Endothelial cell of hepatic sinusoid (primary cell): ENCODE measurements at regions not wholly inside any gene's neighbourhood (a gene's known extent, or its start where the extent isn't known, plus 50 kb on each side); places are given as distances from the start of the nearest gene placed in this dataset.
"Not testable (repeated sequence)": the region's sequence is repeated elsewhere in the genome, so short reads cannot be mapped to it uniquely, and the experiment has no call there.

Source experiments
- in situ Hi-C: cut with HindIII; loops from 2 replicates; pipeline ENCODE4 v1.10.0; 2017; ENCODE audit warnings: low sequenced_read_pairs

DNA sequence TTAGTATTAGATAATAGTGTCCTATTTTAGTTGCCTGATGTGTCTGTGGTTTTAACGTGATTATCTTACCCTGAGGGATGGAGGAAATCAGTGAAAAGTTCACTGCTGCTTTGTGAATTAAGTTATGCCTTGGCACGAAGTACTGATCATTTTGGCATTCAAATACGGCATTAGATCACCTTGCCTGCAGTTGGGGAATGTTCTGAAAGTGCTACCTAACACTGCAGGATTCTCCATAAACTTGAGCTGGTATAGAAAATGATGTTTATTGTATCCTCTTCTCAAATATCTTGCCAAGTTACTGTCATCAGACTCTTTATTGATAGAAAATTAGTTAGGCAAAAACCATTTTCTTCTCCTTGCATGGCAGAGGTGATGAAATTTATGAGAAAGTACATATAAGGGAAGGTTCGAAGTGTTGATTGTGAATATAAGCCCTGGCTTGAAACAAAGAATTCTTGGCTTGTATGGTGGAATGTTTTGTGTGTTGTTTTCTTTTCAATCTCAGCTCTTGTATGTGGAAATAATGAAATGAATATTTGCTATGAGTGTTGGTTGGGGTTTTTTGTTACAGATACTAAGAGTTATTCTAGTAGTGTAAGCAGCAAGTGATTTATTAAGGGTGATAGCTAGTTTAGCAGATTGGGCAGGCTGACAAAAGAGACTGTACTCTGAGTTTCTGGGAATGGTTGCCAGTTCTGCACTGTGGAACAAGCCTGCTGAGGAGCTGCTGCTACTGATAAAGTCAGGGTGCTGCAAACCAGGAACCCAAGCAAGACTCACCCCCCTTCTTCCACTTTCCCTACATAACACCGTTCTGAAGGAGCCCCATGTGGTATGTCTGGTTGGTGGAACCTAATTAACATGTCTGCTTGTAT lies 448.3 kb downstream of the PCNX1 start:
- in situ Hi-C loops: no loop called here

DNA sequence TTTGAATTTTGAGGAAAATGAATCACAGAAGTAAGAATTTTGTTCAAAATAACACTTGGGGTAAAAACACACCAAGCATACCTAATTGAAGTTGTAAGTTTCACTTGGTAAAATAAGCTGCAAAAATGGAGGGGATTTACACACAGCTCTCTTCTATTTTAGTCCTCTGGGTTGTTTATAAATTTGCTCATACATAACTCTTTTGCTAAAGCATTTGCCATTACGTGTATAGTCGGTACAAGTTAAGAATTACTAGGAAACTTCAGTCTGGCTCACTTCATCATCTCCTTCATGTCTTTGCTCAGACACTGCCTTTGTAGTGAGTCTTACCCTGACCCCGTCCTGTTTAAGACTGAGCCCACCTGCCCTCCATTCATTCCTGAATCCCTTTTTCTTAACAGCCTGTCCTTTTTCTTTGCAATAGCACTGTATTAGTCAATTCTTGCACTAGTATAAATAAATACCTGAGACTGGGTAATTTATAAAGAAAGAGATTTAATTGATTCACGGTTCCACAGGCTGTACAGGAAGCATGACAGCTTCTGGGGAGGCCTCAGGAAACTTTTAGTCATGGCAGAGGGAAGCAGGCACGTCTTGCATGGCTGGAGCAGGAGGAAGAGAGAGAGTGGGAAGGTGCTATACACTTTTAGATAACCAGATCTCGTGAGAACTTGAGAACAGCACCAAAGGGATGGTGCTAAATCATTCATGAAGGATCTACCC lies 451.1 kb downstream of the PCNX1 start:
- in situ Hi-C loops: no loop called here

DNA sequence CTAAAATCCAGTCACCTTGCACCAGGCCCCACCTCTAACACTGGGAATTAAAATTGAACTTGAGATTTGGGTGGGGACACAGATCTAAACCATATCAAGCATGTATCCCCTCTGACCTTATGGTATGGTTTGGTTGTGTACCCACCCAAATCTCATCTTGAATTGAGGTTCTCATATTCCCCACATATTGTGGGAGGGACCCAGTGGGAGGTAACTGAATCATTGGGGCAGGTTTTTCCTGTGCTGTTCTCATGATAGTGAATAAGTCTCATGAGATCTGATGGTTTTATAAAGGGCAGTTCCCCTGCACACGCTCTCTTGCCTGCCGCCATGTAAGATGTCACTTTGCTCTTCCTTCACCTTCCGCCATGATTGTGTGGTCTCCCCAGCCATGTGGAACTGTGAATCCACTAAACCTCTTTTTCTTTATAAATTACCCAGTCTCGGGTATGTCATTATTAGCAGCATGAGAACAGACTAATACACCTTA lies 451.7 kb downstream of the PCNX1 start:
- in situ Hi-C loops: not testable (repeated sequence)

DNA sequence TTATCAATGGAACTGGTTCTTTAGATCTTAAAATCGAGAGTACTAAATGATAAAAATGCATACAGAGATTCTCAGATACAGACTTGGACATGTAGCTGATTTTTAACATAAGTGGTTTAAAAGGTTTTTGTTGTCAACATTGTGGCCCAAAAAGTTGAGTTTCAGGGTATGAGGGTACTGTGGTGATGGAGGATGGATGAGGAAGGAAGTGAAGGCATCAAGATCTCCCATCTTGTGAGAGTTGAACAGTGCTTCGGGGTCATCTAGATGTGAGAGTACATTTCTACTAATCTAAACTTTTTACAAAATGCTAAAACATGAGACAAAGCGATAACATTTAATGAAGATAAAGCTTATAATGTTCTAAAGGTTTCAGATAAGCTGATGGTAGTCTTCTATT lies 452.6 kb downstream of the PCNX1 start:
- in situ Hi-C loops: no loop called here

DNA sequence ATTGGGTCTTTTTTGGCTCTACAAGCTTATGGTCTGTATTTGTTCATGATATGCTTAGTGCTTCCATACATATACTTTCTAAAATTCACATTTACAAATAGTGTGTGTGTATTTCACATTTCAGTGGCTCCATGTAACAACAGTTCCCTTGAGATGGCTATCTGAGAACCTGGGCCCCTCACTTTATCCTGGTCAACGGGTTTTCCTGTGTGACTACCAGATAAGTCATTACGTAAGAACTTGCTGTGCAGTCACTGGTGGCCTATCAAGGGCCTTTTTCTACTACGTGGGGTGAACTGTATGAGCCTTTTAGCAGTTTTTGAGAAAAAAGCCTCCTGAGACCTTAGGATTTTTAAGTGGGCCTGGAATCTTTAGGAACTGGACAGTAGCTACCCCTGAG lies 454.1 kb downstream of the PCNX1 start:
- in situ Hi-C loops: no loop called here

DNA sequence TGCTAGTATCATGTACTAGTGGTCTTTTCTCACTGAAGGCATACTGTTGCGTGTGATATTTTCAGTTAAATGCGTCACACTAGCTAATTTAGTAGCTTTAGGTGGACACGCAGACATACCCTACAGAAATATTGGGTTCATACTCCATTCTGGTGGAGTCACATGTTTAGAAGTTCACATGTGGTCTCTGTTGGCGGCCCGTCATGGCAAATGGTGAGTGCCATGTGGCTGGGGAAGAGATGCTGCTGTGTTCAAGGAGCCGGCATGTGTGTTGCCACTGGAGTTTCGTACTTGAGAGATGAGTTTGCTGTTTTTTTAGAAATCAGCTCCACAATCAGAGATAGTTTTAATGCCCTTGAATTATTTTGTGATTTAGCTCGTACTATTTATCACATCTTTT lies 454.6 kb downstream of the PCNX1 start:
- in situ Hi-C loops: no loop called here

DNA sequence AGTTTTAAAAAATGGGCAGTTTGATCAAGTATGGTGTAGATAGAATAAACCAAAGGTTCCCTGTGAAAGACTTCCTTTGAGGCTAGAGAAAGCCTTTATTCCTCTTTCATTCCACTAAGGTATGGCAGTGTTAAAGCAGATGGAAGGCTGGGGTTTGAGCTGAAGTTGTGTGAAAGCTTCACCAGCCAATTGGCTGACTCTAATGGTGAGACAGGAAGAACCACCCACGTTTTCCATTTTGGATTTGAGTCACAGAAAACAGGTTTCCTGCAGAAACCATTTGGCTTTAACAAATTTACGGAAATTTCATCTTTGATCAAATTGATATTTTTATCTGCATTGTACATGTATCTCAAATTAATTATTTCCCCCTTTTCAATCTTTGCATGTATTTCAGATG lies 455.0 kb downstream of the PCNX1 start:
- in situ Hi-C loops: no loop called here

DNA sequence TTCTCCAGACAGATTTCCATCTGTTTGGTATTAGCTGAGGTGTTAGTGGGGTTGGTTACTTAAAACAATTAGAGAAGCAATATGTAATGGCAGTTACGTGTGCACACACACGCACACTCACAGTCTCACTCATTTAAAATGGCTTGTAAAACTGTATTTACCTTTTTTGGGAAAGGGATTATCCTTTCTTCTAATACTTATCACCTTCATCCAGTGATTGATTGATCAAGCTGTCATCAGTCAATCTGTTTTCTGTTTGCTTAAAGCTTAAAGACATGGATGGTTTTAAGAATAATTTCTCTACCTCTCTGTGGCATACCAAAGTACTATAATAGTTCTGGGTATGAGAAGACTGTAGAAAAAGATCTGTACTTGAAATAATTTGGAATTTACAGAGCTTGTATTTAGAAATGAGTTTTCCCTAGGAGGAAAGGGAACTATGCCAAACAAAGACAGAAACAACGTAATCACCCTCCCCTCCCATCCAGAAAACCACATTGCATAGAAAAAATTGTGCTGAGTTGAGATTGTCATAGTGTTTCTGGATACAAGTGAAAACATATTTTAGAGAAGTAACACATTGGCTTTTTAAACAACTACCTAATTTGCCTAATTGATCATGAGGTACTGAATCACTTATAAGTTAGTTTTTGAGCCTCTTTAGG lies 455.8 kb downstream of the PCNX1 start:
- in situ Hi-C loops: no loop called here

DNA sequence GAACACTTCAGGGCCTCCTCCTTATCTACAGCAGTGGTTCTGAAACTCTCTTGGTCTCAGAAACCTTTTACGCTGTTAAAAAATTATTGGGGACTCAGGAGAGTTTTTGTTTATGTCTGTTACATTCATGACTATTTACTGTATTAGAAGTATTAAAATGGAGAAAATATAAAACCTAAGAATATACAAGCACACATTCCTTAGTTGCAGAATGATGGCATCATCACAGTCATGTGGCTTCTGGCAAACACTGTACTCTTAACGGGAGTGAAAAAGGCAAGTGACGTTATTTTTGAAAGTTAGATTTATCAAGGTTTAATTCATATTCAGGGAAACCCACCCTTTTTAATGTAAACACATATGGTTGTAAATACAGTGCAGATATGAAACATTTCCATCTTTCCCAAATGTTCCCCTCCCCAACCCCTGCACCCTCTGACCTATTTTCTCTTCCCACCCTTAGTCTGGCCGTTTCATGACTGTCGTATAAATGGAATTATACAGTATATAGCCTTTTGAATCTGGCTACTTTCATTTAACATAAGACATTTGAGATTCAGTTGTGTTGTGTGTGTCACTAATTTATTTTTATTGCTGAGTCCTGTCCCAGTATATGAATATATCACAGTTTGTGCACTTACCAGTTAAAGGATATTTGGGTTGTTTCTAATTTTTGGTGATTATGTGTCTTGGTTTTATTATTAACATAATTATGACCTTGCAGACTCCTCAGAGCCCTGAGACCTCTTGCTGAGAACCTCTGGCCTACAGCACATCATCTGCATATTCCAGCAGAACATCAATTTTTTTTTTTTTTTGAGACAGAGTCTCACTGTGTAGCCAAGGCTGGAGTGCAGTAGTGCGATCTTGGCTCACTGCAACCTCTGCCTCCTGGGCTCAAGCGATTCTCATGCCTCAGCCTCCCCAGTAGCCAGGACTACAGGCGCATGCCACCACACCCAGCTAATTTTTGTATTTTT lies 457.0 kb downstream of the PCNX1 start:
- in situ Hi-C loops: no loop called here

DNA sequence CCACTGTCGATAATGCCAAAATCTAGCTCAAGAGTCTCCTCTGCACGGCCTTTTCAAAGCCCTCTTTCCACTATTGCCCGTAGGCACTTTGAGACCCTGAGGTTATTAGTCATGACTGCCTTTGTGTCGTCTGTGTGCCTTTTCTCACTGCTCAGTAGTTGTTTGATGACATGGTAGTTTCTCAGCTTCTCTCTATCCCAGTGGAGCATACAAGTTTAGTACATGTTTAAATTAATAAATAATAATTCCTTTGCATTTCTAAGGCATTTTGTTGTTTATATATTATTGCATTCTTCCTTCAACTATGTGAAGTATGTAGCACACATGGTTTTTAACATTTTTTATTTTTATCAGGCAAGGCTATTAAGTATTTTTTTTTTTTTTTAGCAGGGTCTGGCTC lies 458.1 kb downstream of the PCNX1 start:
- in situ Hi-C loops: no loop called here

DNA sequence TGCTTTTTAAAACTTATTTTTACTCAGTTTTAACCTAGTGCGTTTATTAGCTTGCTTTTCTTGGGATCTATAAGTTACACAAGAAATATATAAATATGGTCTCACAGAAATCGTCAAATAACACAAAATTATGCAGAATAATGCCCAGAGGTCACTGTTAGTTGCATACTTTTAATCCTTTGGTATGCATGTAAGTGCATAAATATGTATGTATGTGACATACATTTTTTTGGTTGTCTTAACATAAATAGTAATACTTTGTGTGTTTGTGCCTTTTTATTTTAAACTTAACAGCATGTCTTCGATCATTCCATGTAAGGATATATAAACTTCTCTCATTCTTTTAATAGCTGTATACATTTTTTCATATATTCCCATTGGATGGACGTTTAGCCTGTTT lies 459.6 kb downstream of the PCNX1 start:
- in situ Hi-C loops: no loop called here

DNA sequence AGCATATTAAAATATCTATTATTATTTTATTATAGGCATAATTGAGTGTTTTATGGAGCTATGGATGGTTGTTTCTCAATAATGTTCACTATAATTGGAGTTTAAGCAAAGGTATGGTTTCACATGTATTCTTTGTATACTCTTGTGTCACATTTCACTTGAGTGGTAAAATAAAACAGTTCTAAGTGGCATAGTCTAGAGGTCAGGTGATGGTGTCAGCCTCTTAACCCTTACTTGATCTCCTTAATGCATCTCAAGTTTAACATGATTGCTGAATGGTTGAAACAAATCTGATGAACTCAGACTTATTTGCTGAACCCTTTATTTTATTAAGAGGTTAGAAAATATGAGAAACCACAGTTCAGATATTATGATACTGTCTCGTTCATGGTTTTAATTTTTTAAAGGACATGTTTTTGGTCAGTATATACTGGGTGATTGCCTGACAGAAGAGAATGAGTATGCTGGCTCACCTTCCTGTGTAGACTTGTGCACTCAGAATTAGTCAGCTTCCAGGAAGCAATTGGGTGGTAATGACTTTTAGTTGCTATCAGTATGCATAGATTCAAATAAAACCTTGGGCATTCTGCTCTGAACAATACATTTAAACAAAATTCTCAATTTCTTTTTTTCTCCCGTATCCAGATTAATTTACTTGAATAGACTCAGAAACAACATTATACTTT lies 464.6 kb downstream of the PCNX1 start:
- in situ Hi-C loops: no loop called here

DNA sequence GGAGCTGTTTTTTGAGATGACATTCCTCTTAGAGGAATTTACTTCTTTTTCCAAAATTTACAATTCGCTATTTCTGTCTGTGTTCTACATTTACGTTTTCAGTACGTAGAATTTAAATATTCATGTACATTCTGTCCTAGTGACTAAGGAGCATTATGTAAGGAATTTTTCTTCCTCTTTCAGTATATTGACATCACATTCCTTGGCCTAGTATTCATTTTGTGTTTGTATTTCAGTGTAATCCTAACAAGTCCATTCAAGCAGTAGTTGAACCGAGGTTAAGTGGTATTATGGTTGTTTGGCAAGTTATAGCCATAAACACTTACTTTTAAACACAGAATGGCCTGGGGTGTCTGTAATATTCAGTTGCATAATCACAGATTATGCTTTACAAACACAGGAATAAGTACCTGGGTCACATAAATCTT lies 465.2 kb downstream of the PCNX1 start:
- in situ Hi-C loops: no loop called here

DNA sequence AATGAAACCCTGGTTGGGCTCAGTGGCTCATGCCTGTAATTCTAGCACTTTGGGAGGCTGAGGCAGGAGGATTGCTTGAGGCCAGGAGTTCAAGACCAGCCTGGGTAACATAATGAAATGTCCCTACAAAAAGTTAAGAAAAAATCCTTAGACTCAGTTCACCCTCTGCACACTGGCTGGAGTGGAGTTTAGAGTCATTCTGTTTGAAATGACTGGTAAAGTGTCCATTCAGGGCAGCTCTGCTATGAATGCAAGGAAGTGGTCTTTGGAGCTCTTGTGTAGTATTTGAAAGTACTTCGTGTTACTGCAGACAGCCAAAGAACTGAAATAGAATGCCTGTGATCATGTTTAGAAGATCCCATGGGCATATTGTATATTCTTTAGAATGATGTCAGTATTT lies 466.5 kb downstream of the PCNX1 start:
- in situ Hi-C loops: no loop called here

DNA sequence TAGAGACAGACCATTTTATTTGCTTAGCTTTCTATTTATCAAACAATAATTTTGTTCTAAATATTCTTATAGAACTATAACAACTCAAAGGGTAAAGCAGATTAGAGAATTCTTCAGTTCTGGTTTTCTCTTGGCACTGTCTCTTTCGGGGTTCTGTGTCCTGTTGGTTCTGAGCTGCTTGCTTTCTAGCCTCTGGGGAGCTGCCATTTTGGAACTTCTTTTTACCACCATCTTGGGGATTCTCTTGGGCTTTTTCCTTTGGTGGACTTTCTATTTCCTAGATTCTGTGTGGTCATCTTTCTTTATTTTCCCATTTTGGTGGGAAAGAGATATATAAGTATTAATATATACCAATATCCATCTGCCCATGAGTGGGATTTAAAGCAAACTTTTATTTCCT lies 467.7 kb downstream of the PCNX1 start:
- in situ Hi-C loops: no loop called here

DNA sequence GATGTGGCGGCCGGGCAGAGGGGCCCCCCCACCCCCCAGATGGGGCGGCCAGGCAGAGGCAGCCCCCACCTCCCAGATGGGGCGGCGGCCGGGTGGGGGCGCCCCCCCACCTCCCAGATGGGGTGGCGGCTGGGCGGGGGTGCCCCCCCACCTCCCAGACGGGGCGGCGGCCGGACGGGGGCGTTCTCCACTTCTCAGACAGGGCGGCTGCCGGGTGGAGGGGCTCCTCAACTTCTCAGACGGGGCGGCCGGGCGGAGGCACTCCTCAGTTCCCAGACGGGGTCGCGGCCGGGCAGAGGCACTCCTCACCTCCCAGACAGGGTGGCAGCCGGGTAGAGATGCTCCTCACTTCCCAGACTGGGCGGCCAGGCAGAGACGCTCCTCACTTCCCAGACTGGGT lies 469.8 kb downstream of the PCNX1 start:
- in situ Hi-C loops: no loop called here

DNA sequence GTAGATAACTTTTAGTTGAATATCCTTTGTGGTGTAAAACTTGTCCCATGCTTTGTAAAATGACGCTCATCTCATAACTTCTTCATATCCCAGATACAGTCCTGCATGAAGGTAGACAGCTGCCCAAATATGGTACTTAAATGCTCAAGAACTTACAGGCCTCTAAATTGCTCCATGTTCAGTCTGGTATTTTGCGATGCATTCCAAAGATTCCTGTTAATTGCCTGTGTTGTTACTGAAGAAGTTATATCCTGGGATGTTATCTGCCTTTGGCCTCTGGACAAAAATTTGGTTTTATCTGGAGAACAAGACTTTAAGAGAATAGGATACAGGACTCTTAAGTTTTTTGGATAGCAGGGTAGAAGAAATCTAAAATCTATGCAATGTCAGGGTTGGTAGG lies 473.0 kb downstream of the PCNX1 start:
- in situ Hi-C loops: no loop called here

DNA sequence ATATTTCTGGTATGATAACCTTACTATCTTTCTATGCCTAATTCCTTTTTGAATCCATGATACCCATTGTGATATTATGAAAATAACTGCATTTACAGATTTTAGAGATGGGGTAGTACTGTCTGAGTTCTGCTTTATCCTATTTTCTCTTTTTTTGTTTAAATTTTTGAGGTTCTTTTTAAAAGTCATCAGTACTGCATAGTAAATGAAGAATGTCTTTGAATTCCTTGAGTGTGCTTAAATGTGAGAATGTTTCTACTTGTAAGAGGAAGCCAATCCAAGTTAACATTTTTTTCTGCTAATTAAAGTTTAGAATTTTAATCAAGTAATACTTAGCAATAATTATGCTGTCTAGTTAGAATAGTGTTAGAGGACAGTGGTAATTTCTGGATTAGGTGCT lies 474.6 kb downstream of the PCNX1 start:
- in situ Hi-C loops: no loop called here

DNA sequence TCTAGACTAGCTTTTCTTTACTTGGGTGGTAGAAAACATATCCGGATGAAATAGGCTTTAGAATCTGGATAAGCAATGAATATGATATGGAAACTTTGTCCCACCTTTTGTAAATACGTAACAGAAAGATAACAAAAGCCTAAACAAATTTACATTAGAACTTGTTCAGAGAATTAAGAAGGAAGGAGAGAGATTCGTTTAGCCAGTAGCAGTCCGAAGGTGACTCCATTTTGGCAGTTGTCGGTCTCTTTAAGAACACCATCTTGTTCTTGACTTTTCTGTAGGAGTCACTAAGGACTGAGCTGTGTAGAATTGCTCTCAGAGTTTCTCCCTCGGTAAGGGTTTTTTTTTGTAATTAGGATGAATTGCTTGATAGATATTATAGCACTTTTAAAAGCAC lies 475.1 kb downstream of the PCNX1 start:
- in situ Hi-C loops: no loop called here

DNA sequence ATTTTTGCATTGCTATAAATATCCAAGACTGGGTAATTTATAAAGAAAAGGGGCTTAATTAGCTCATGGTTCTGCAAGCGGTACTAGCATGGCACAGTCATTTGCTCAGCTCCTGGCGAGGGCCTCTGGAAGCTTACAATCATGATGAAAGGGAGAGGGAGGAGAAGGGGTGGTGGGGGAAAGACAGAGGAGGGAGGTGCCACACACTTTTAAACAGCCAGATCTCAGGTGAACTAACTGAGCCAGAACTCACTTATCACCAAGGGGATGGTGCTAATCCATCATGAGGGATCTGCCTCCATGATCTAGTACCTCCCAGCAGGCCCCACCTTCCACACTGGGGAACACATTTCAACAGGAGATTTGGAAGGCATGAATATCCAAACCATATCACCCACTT lies 476.3 kb downstream of the PCNX1 start:
- in situ Hi-C loops: no loop called here
